K562 (cell line): ENCODE measurements at regions not wholly inside any gene's neighbourhood (a gene's known extent, or its start where the extent isn't known, plus 50 kb on each side); places are given as distances from the start of the nearest gene placed in this dataset.

Source experiments
- ARID1B ChIP-seq: fragments of 450-650 bp; IDR thresholded peaks from 2 replicates; pipeline ENCODE4 v1.6.1; 2016; ENCODE audit warnings: antibody characterized with exemption, mild to moderate bottlenecking, inconsistent platforms
- CBX2 ChIP-seq: fragments of 200-600 bp; sonication (generic); IDR thresholded peaks from one replicate; pipeline ENCODE4 v1.6.1; 2012; ENCODE audit warnings: mild to moderate bottlenecking, low read length, inconsistent platforms; ENCODE audit not compliant: insufficient read depth, poor library complexity, severe bottlenecking
- CSDE1 ChIP-seq, 2 experiments: fragments of 450-650 bp; IDR thresholded peaks; 2 replicates each; pipeline ENCODE4 v1.6.1; 2016; ENCODE audit warnings: mild to moderate bottlenecking in 1 of 2
- ELF2 ChIP-seq: fragments of 250-450 bp; sonication (Bioruptor Pico); IDR thresholded peaks from 2 replicates; pipeline ENCODE4 v1.5.0; 2021; ENCODE audit warnings: mild to moderate bottlenecking
- ERF ChIP-seq: fragments of 450-650 bp; formaldehyde crosslinking; IDR thresholded peaks from 2 replicates; pipeline ENCODE4 v1.4.0; 2020; ENCODE audit warnings: mild to moderate bottlenecking, mixed read lengths
- IFI16 ChIP-seq: fragments of 250-450 bp; sonication (Bioruptor Pico); IDR thresholded peaks from 2 replicates; pipeline ENCODE4 v2.1.2; 2022; ENCODE audit warnings: mild to moderate bottlenecking, inconsistent platforms
- LCOR ChIP-seq: sonication (generic); formaldehyde crosslinking; IDR thresholded peaks from 2 replicates; pipeline ENCODE4 v1.8.0; 2022; ENCODE audit warnings: mild to moderate bottlenecking, missing genetic modification reagents
- MAFG ChIP-seq: fragments of 450-650 bp; conservative IDR thresholded peaks from 2 replicates; pipeline ENCODE4 v1.6.1; 2016; ENCODE audit warnings: missing genetic modification characterization, missing compliant biosample characterization
- MCM5 ChIP-seq: fragments of 450-650 bp; IDR thresholded peaks from 2 replicates; pipeline ENCODE4 v1.6.1; 2016; ENCODE audit warnings: low read depth
- NFRKB ChIP-seq: fragments of 450-650 bp; IDR thresholded peaks from 2 replicates; pipeline ENCODE4 v1.6.1; 2016; ENCODE audit warnings: low read depth
- POLR2AphosphoS2 ChIP-seq: IDR thresholded peaks from 2 replicates; pipeline ENCODE4 v1.6.1; 2012; ENCODE audit warnings: low read length, improper control_type of control experiment
- SMAD4 ChIP-seq: fragments of 250-450 bp; sonication (Bioruptor Pico); conservative IDR thresholded peaks from 2 replicates; pipeline ENCODE4 v1.8.0; 2021; ENCODE audit warnings: inconsistent platforms, mild to moderate bottlenecking, moderate library complexity
- TAF7 ChIP-seq: fragments of 450-650 bp; IDR thresholded peaks from 2 replicates; pipeline ENCODE4 v1.6.1; 2016; ENCODE audit warnings: missing genetic modification characterization, missing compliant biosample characterization
- TARDBP ChIP-seq: fragments of 450-650 bp; IDR thresholded peaks from 2 replicates; pipeline ENCODE4 v1.6.1; 2016
- ZNF121 ChIP-seq: sonication (generic); formaldehyde crosslinking; conservative IDR thresholded peaks from 2 replicates; pipeline ENCODE4 v1.8.0; 2022; ENCODE audit warnings: missing genetic modification reagents
- ZNF699 ChIP-seq: fragments of 250-450 bp; sonication (Bioruptor Pico); IDR thresholded peaks from 2 replicates; pipeline ENCODE4 v1.8.0; 2021; ENCODE audit warnings: mild to moderate bottlenecking, moderate library complexity; ENCODE audit not compliant: insufficient replicate concordance
- TF ChIP-seq, protein P1 (sequence below), 3 experiments: IDR thresholded peaks in 2 of 3; conservative IDR thresholded peaks in 1 of 3; 2 replicates each; pipeline ENCODE4 v1.5.1; 2011 to 2012; ENCODE audit warnings: low read length in 3 of 3, mild to moderate bottlenecking in 3 of 3, control low read depth in 2 of 3, improper control_type of control experiment in 1 of 3, inconsistent platforms in 1 of 3, low read depth in 1 of 3, mixed read lengths in 1 of 3, moderate library complexity in 1 of 3; ENCODE audit not compliant: insufficient read depth in 2 of 3
- TF ChIP-seq, protein P2 (sequence below), 2 experiments: fragments of 450-650 bp; formaldehyde crosslinking in 1 of 2; IDR thresholded peaks; 2 replicates each; pipeline versions ENCODE4 v1.4.0 to v1.6.1; 2014 to 2020; ENCODE audit warnings: mild to moderate bottlenecking in 2 of 2, borderline replicate concordance in 1 of 2, low read depth in 1 of 2
- TF ChIP-seq, protein P3 (sequence below): fragments of 250-450 bp; sonication (Bioruptor Pico); IDR thresholded peaks from 2 replicates; pipeline ENCODE4 v1.8.0; 2021; ENCODE audit warnings: mild to moderate bottlenecking, moderate library complexity

DNA sequence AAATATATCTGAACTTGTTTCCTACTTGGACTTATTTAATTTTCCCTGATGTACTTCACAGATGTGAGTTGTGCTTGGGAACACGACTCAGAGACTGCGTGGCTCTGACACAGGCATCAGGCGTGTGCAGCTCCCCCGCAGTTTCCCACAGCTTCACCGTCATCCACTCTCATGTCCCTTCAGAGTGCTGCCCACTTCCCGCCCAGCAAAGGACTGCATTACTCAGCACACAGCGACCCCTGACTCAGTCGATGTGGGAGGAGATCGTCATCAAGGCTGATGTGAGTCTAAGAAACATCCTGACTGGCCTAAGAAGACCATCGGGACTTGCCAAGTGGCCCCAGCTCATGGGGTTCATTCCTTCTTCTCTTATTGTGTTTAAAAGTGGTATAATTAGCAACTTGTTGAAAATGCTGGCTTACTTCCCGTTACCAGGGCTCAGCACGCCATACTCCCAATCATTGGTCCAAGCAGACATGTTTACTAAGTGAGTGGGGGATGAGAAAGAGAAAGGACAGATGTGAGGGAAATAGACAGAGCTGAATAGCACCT is 539.4 kb upstream of the JARID2 start (continued):
- TF ChIP-seq, protein P1, sequence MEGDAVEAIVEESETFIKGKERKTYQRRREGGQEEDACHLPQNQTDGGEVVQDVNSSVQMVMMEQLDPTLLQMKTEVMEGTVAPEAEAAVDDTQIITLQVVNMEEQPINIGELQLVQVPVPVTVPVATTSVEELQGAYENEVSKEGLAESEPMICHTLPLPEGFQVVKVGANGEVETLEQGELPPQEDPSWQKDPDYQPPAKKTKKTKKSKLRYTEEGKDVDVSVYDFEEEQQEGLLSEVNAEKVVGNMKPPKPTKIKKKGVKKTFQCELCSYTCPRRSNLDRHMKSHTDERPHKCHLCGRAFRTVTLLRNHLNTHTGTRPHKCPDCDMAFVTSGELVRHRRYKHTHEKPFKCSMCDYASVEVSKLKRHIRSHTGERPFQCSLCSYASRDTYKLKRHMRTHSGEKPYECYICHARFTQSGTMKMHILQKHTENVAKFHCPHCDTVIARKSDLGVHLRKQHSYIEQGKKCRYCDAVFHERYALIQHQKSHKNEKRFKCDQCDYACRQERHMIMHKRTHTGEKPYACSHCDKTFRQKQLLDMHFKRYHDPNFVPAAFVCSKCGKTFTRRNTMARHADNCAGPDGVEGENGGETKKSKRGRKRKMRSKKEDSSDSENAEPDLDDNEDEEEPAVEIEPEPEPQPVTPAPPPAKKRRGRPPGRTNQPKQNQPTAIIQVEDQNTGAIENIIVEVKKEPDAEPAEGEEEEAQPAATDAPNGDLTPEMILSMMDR (IDR thresholded peaks at IDR 0.05 in 2 of 3, conservative IDR thresholded peaks at IDR 0.05 in 1 of 3; ENCODE audit: insufficient read depth in 2 of 3, low read depth in 1 of 3, low read length in 3 of 3) = peak; percentile 7 to 19 (median 10); a peak in 1 of 6 replicates
- TF ChIP-seq ZNF699 (CRISPR knock-in tag) = no peak
- TF ChIP-seq, protein P2, sequence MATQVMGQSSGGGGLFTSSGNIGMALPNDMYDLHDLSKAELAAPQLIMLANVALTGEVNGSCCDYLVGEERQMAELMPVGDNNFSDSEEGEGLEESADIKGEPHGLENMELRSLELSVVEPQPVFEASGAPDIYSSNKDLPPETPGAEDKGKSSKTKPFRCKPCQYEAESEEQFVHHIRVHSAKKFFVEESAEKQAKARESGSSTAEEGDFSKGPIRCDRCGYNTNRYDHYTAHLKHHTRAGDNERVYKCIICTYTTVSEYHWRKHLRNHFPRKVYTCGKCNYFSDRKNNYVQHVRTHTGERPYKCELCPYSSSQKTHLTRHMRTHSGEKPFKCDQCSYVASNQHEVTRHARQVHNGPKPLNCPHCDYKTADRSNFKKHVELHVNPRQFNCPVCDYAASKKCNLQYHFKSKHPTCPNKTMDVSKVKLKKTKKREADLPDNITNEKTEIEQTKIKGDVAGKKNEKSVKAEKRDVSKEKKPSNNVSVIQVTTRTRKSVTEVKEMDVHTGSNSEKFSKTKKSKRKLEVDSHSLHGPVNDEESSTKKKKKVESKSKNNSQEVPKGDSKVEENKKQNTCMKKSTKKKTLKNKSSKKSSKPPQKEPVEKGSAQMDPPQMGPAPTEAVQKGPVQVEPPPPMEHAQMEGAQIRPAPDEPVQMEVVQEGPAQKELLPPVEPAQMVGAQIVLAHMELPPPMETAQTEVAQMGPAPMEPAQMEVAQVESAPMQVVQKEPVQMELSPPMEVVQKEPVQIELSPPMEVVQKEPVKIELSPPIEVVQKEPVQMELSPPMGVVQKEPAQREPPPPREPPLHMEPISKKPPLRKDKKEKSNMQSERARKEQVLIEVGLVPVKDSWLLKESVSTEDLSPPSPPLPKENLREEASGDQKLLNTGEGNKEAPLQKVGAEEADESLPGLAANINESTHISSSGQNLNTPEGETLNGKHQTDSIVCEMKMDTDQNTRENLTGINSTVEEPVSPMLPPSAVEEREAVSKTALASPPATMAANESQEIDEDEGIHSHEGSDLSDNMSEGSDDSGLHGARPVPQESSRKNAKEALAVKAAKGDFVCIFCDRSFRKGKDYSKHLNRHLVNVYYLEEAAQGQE (IDR thresholded peaks at IDR 0.05; ENCODE audit: borderline replicate concordance) = peak; percentile 16; the same call in 1 of the 2 replicates
- TF ChIP-seq, protein P2 (CRISPR knock-in tag; IDR thresholded peaks at IDR 0.05; ENCODE audit: low read depth) = no peak
- no peak for TF ChIP-seq LCOR
- no peak for TF ChIP-seq MCM5
- TF ChIP-seq IFI16 = no peak
- TF ChIP-seq, protein P3, sequence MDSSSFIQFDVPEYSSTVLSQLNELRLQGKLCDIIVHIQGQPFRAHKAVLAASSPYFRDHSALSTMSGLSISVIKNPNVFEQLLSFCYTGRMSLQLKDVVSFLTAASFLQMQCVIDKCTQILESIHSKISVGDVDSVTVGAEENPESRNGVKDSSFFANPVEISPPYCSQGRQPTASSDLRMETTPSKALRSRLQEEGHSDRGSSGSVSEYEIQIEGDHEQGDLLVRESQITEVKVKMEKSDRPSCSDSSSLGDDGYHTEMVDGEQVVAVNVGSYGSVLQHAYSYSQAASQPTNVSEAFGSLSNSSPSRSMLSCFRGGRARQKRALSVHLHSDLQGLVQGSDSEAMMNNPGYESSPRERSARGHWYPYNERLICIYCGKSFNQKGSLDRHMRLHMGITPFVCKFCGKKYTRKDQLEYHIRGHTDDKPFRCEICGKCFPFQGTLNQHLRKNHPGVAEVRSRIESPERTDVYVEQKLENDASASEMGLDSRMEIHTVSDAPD (CRISPR knock-in tag) = no peak
- TF ChIP-seq ARID1B = peak; percentile 81
- no peak for TF ChIP-seq TAF7 (tag)
- TF ChIP-seq MAFG (tag) = peak; percentile 38; the same call in 1 of the 2 replicates
- TF ChIP-seq ELF2 = 0 out of 2 replicates have a peak, but pooled peaks have one; percentile 13
- TF ChIP-seq TARDBP = no peak
- peak; percentile 92 for TF ChIP-seq NFRKB
- TF ChIP-seq ERF (CRISPR knock-in tag) = 0 out of 2 replicates have a peak, but pooled peaks have one; percentile 8
- no peak for TF ChIP-seq CSDE1 (IDR thresholded peaks at IDR 0.05)
- TF ChIP-seq SMAD4 (CRISPR knock-in tag) = peak; percentile 85
- TF ChIP-seq POLR2AphosphoS2 = no peak
- TF ChIP-seq CBX2 = no peak
- TF ChIP-seq ZNF121 (CRISPR knock-in tag) = no peak
